Peyer's patch (tissue), 4 donors: ENCODE measurements at regions not wholly inside any gene's neighbourhood (a gene's known extent, or its start where the extent isn't known, plus 50 kb on each side); places are given as distances from the start of the nearest gene placed in this dataset.

Experiments used
- DNase-seq, 3 donors: peaks; one replicate each; pipeline ENCODE4 v3.0.0-alpha.2; 2017 to 2019
- H3K27ac ChIP-seq, 4 donors: fragments of 200-600 bp; sonication (generic); one replicate each; pipeline ENCODE4 v1.5.1; 2016 to 2019
- H3K27me3 ChIP-seq, 2 donors: fragments of 200-600 bp; sonication (generic); one replicate each; pipeline ENCODE4 v1.5.1; 2019
- H3K36me3 ChIP-seq, 3 donors: fragments of 200-600 bp; sonication (generic); one replicate each; pipeline ENCODE4 v1.5.1; 2016 to 2019
- H3K4me1 ChIP-seq, 4 donors: fragments of 200-600 bp; sonication (generic); one replicate each; pipeline ENCODE4 v1.5.1; 2016 to 2019
- H3K4me3 ChIP-seq, 4 donors: fragments of 200-600 bp; sonication (generic); 1 replicate in 3 of 4; 2 replicates in 1 of 4; pipeline ENCODE4 v1.5.1; 2016 to 2019; ENCODE audit warnings: mild to moderate bottlenecking in 1 of 4
- H3K9me3 ChIP-seq, 4 donors: fragments of 200-600 bp; sonication (generic); one replicate each; pipeline ENCODE4 v1.5.1; 2016 to 2019; ENCODE audit warnings: mild to moderate bottlenecking in 1 of 4
- POLR2A ChIP-seq, 2 donors: fragments of 450-650 bp; IDR thresholded peaks; one replicate each; pipeline ENCODE4 v1.5.1; 2017; ENCODE audit warnings: antibody characterized with exemption in 2 of 2, mild to moderate bottlenecking in 2 of 2, moderate library complexity in 2 of 2
- TF ChIP-seq, protein P1 (sequence below), 6 experiments: fragments of 450-650 bp in 4 of 6; fragments of 200-600 bp in 2 of 6; sonication (generic) in 1 of 6; IDR thresholded peaks; one replicate each; pipeline ENCODE4 v1.5.1; 2017 to 2019; ENCODE audit warnings: antibody characterized with exemption in 6 of 6, mild to moderate bottlenecking in 3 of 6, moderate library complexity in 1 of 6

GRCh38 chr1:187212377-187212776 is 383.6 kb downstream of the PLA2G4A start:
- Histone ChIP-seq H3K27me3 (no peaks in the 10 kb centered on the region), H3K9me3 (no peaks in the 10 kb centered on the region), H3K36me3 (no peaks in the 10 kb centered on the region), H3K27ac (no peak overlapping the region), H3K4me1 (no peaks in the 10 kb centered on the region), H3K4me3 (no peak overlapping the region)
- TF ChIP-seq, protein P1, sequence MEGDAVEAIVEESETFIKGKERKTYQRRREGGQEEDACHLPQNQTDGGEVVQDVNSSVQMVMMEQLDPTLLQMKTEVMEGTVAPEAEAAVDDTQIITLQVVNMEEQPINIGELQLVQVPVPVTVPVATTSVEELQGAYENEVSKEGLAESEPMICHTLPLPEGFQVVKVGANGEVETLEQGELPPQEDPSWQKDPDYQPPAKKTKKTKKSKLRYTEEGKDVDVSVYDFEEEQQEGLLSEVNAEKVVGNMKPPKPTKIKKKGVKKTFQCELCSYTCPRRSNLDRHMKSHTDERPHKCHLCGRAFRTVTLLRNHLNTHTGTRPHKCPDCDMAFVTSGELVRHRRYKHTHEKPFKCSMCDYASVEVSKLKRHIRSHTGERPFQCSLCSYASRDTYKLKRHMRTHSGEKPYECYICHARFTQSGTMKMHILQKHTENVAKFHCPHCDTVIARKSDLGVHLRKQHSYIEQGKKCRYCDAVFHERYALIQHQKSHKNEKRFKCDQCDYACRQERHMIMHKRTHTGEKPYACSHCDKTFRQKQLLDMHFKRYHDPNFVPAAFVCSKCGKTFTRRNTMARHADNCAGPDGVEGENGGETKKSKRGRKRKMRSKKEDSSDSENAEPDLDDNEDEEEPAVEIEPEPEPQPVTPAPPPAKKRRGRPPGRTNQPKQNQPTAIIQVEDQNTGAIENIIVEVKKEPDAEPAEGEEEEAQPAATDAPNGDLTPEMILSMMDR (IDR thresholded peaks at IDR 0.05), result no peak
- TF ChIP-seq POLR2A (IDR thresholded peaks at IDR 0.05), result no peak
- DNase-seq, result no peak

DNA sequence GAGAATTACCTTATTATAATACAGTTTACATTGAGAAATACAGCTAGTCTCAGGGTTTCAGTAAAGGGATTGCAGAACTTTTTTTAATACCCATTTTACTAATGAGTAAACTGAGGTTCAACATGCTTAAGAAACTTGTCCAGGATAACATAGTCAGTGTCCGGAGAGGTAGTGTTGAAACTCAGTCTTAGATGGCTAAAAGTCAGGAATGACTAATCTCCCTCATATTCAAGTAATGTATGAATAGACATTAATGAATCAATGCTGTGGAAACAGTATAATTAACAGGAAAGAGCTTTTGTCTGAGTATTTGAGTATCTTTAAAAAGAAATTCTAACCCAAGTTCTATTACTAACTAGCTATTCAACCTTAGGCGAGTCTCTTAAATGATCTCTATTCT is 397.6 kb downstream of the PLA2G4A start:
- Histone ChIP-seq H3K27me3 (no peaks in the 10 kb centered on the region), H3K36me3 (no peaks in the 10 kb centered on the region), H3K4me1 (no peaks in the 10 kb centered on the region), H3K9me3 (no peaks in the 10 kb centered on the region), H3K27ac (no peak overlapping the region), H3K4me3 (no peak overlapping the region)
- DNase-seq, result no peak
- TF ChIP-seq, protein P1 (IDR thresholded peaks at IDR 0.05), result no peak
- no peak for TF ChIP-seq POLR2A (IDR thresholded peaks at IDR 0.05)

DNA sequence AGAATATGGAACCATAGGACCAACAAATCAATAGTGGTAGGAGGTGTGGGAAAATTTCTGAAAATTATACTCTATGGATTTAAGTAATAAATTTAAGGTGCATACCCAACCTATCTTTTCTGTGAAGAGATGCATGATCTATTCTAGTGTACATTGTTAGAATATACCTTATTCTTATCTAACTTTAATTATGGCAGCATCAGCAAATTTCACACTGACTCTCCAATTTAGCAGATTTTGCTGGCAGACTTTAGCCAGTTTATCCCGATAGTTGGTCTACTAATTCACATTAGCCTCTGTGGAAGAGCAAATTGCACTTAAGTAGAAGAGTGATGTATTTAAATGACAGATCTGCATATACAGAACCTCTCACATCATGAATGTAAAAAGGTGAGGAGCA is 400.0 kb downstream of the PLA2G4A start:
- no peak for TF ChIP-seq POLR2A (IDR thresholded peaks at IDR 0.05)
- TF ChIP-seq, protein P1 (IDR thresholded peaks at IDR 0.05), result no peak
- no peaks in the 10 kb centered on the region for H3K9me3 ChIP-seq
- DNase-seq, result no peak
- H3K27ac ChIP-seq, result no peak overlapping the region
- no peaks in the 10 kb centered on the region for H3K4me1 ChIP-seq
- H3K36me3 ChIP-seq, result no peaks in the 10 kb centered on the region
- H3K4me3 ChIP-seq, result no peak overlapping the region
- no peaks in the 10 kb centered on the region for H3K27me3 ChIP-seq

GRCh38 chr1:187229496-187229895 is 400.7 kb downstream of the PLA2G4A start:
- Histone ChIP-seq H3K27me3 (no peaks in the 10 kb centered on the region), H3K9me3 (no peaks in the 10 kb centered on the region), H3K27ac (no peak overlapping the region), H3K36me3 (no peaks in the 10 kb centered on the region), H3K4me1 (no peaks in the 10 kb centered on the region), H3K4me3 (no peak overlapping the region)
- DNase-seq, result no peak
- no peak for TF ChIP-seq POLR2A (IDR thresholded peaks at IDR 0.05)
- TF ChIP-seq, protein P1 (IDR thresholded peaks at IDR 0.05), result no peak

DNA sequence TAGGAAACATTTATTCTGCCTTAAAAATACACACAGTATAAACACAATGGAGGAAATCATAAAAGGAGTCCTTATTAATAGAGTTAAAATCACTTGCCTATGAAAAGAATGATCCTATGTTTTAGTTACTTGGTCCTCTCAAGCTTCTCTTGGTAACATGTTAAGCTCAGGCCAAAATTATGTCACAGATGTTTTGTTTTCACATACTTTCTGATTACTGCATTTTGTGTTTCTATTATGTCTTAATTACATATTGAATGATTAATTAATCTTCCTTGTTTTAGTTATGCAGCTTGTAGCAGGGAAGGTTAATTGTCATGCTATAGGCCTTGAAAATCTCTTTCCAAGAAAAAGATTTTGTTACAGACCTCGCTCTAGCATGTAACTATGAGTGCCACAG is 406.0 kb downstream of the PLA2G4A start:
- no peaks in the 10 kb centered on the region for H3K9me3 ChIP-seq
- no peak for TF ChIP-seq POLR2A (IDR thresholded peaks at IDR 0.05)
- TF ChIP-seq, protein P1 (IDR thresholded peaks at IDR 0.05), result no peak
- DNase-seq, result no peak
- H3K4me1 ChIP-seq, result no peaks in the 10 kb centered on the region
- no peak overlapping the region for H3K4me3 ChIP-seq
- no peaks in the 10 kb centered on the region for H3K27me3 ChIP-seq
- H3K27ac ChIP-seq, result no peak overlapping the region
- no peaks in the 10 kb centered on the region for H3K36me3 ChIP-seq

- H3K4me3 ChIP-seq, result no peak overlapping the region
- no peaks in the 10 kb centered on the region for H3K9me3 ChIP-seq
- H3K27ac ChIP-seq, result no peak overlapping the region
- no peaks in the 10 kb centered on the region for H3K4me1 ChIP-seq
- no peak for DNase-seq
- TF ChIP-seq, protein P1 (IDR thresholded peaks at IDR 0.05), result no peak
- TF ChIP-seq POLR2A (IDR thresholded peaks at IDR 0.05), result no peak
- no peaks in the 10 kb centered on the region for H3K27me3 ChIP-seq
- H3K36me3 ChIP-seq, result no peaks in the 10 kb centered on the region
Measured at GRCh38 chr1:187236199-187236598, 407.4 kb downstream of the PLA2G4A start.
